ENCODE measurements at regions not wholly inside any gene's neighbourhood (a gene's known extent, or its start where the extent isn't known, plus 50 kb on each side); places are given as distances from the start of the nearest gene placed in this dataset.

GRCh38 chr1:208475951-208476845, 232.0 kb upstream of the PLXNA2 start:
- no peak for TF ChIP-seq ZNF777 (tag by site-specific recombination; IDR thresholded peaks at IDR 0.05; ENCODE audit: borderline replicate concordance)
- no peak for TF ChIP-seq MYNN (tag by site-specific recombination; IDR thresholded peaks at IDR 0.05; ENCODE audit: borderline replicate concordance)
- TF ChIP-seq CTCF (tag by site-specific recombination; IDR thresholded peaks at IDR 0.05), result no peak
- TF ChIP-seq KLF9 (tag by site-specific recombination; IDR thresholded peaks at IDR 0.05; ENCODE audit: low read depth), result no peak
- TF ChIP-seq, protein P1, sequence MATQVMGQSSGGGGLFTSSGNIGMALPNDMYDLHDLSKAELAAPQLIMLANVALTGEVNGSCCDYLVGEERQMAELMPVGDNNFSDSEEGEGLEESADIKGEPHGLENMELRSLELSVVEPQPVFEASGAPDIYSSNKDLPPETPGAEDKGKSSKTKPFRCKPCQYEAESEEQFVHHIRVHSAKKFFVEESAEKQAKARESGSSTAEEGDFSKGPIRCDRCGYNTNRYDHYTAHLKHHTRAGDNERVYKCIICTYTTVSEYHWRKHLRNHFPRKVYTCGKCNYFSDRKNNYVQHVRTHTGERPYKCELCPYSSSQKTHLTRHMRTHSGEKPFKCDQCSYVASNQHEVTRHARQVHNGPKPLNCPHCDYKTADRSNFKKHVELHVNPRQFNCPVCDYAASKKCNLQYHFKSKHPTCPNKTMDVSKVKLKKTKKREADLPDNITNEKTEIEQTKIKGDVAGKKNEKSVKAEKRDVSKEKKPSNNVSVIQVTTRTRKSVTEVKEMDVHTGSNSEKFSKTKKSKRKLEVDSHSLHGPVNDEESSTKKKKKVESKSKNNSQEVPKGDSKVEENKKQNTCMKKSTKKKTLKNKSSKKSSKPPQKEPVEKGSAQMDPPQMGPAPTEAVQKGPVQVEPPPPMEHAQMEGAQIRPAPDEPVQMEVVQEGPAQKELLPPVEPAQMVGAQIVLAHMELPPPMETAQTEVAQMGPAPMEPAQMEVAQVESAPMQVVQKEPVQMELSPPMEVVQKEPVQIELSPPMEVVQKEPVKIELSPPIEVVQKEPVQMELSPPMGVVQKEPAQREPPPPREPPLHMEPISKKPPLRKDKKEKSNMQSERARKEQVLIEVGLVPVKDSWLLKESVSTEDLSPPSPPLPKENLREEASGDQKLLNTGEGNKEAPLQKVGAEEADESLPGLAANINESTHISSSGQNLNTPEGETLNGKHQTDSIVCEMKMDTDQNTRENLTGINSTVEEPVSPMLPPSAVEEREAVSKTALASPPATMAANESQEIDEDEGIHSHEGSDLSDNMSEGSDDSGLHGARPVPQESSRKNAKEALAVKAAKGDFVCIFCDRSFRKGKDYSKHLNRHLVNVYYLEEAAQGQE (tag by site-specific recombination; IDR thresholded peaks at IDR 0.05), result no peak
- no peak for TF ChIP-seq ZNF274 (IDR thresholded peaks at IDR 0.05; ENCODE audit: low read length)
- TF ChIP-seq ZNF274 (tag by site-specific recombination; IDR thresholded peaks at IDR 0.05; ENCODE audit: borderline replicate concordance), result no peak
- TF ChIP-seq ZNF138 (tag by site-specific recombination; IDR thresholded peaks at IDR 0.05; ENCODE audit: borderline replicate concordance), result no peak
- TF ChIP-seq, protein P2, sequence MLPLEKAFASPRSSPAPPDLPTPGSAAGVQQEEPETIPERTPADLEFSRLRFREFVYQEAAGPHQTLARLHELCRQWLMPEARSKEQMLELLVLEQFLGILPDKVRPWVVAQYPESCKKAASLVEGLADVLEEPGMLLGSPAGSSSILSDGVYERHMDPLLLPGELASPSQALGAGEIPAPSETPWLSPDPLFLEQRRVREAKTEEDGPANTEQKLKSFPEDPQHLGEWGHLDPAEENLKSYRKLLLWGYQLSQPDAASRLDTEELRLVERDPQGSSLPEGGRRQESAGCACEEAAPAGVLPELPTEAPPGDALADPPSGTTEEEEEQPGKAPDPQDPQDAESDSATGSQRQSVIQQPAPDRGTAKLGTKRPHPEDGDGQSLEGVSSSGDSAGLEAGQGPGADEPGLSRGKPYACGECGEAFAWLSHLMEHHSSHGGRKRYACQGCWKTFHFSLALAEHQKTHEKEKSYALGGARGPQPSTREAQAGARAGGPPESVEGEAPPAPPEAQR (tag by site-specific recombination; IDR thresholded peaks at IDR 0.05), result no peak
- TF ChIP-seq ZNF132 (tag by site-specific recombination; IDR thresholded peaks at IDR 0.05; ENCODE audit: borderline replicate concordance), result no peak
- TF ChIP-seq ZNF423 (tag by site-specific recombination; IDR thresholded peaks at IDR 0.05), result no peak
- no peak for TF ChIP-seq ZNF37A (tag by site-specific recombination; IDR thresholded peaks at IDR 0.05)
